Right hindlimb (tissue), 1 donor: ENCODE measurements at regions not wholly inside any gene's neighbourhood (a gene's known extent, or its start where the extent isn't known, plus 50 kb on each side); places are given as distances from the start of the nearest gene placed in this dataset.
"Not testable (repeated sequence)": the region's sequence is repeated elsewhere in the genome, so short reads cannot be mapped to it uniquely, and the experiment has no call there.

Experiments
- DNase-seq: peaks from one replicate; pipeline ENCODE4 v3.0.0-alpha.2; 2018

- no peak for DNase-seq
These were observed 233.1 kb upstream of the SPRY1 start for GRCh38 chr4:123163501-123163900.

GRCh38 chr4:123166023-123166422 lies 230.6 kb upstream of the SPRY1 start:
- no peak for DNase-seq

GRCh38 chr4:123167931-123168330 lies 228.7 kb upstream of the SPRY1 start:
- DNase-seq: no peak

GRCh38 chr4:123168812-123169211 lies 227.8 kb upstream of the SPRY1 start:
- no peak for DNase-seq

GRCh38 chr4:123170843-123171242 lies 225.8 kb upstream of the SPRY1 start:
- no peak for DNase-seq

- DNase-seq: no peak
These were observed 220.0 kb upstream of the SPRY1 start for GRCh38 chr4:123176605-123177004.

- no peak for DNase-seq
These were observed 214.3 kb upstream of the SPRY1 start for GRCh38 chr4:123182289-123182688.

GRCh38 chr4:123183308-123183707 lies 213.3 kb upstream of the SPRY1 start:
- no peak for DNase-seq

- DNase-seq: not testable (repeated sequence)
These were observed 212.8 kb upstream of the SPRY1 start for GRCh38 chr4:123183754-123184153.

GRCh38 chr4:123186731-123187130 lies 209.9 kb upstream of the SPRY1 start:
- DNase-seq: no peak

- DNase-seq: no peak
These were observed 206.4 kb upstream of the SPRY1 start for GRCh38 chr4:123190176-123190575.

GRCh38 chr4:123191728-123192127 lies 204.9 kb upstream of the SPRY1 start:
- no peak for DNase-seq

GRCh38 chr4:123193802-123194367 lies 202.7 kb upstream of the SPRY1 start:
- no peak for DNase-seq

- DNase-seq: no peak
These were observed 197.9 kb upstream of the SPRY1 start for GRCh38 chr4:123198706-123199105.

- DNase-seq: no peak
These were observed 196.3 kb upstream of the SPRY1 start for GRCh38 chr4:123200051-123200940.

- no peak for DNase-seq
These were observed 191.9 kb upstream of the SPRY1 start for GRCh38 chr4:123204737-123205136.

- no peak for DNase-seq
These were observed 190.6 kb upstream of the SPRY1 start for GRCh38 chr4:123206016-123206415.

GRCh38 chr4:123209436-123209835 lies 187.2 kb upstream of the SPRY1 start:
- no peak for DNase-seq

GRCh38 chr4:123215536-123215935 lies 181.1 kb upstream of the SPRY1 start:
- no peak for DNase-seq

GRCh38 chr4:123216543-123216942 lies 180.1 kb upstream of the SPRY1 start:
- DNase-seq: no peak

- DNase-seq: no peak
These were observed 179.6 kb upstream of the SPRY1 start for GRCh38 chr4:123216946-123217345.

- no peak for DNase-seq
These were observed 178.9 kb upstream of the SPRY1 start for GRCh38 chr4:123217664-123218063.

GRCh38 chr4:123218981-123219380 lies 177.6 kb upstream of the SPRY1 start:
- no peak for DNase-seq

- DNase-seq: no peak
These were observed 167.3 kb upstream of the SPRY1 start for GRCh38 chr4:123229286-123229685.

- DNase-seq: no peak
These were observed 166.5 kb upstream of the SPRY1 start for GRCh38 chr4:123230061-123230460.
